ENCODE measurements at regions not wholly inside any gene's neighbourhood (a gene's known extent, or its start where the extent isn't known, plus 50 kb on each side); places are given as distances from the start of the nearest gene placed in this dataset.
"Not testable (repeated sequence)": the region's sequence is repeated elsewhere in the genome, so short reads cannot be mapped to it uniquely, and the experiment has no call there.

DNA sequence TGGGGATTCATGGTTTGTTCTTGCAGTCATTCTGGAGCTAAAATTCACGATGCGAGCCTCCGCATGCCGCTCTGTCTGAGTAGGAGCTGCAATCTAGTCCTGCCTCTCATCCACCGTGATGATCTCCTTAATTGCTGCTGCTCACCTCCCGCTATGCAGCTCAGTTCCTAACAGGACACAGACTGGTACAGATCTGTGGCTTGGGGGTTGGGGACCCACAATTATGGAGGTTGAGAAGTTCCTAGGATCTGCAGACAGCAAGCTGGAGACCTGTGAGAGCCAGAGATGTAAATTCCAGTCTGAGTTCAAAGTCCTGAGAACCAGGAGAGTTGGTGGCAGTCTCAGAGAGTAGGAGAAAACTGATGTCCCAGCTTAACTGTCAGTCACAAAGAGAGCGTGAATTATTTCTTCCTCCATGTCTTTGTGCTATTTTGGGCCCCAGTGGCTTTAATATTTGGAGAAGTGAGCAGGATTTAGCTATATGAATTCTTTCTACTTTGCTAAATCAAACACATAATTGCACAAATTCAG lies 378.7 kb upstream of the MAN1A1 start:
- no peak for DNase-seq (ENCODE audit: low read depth)

DNA sequence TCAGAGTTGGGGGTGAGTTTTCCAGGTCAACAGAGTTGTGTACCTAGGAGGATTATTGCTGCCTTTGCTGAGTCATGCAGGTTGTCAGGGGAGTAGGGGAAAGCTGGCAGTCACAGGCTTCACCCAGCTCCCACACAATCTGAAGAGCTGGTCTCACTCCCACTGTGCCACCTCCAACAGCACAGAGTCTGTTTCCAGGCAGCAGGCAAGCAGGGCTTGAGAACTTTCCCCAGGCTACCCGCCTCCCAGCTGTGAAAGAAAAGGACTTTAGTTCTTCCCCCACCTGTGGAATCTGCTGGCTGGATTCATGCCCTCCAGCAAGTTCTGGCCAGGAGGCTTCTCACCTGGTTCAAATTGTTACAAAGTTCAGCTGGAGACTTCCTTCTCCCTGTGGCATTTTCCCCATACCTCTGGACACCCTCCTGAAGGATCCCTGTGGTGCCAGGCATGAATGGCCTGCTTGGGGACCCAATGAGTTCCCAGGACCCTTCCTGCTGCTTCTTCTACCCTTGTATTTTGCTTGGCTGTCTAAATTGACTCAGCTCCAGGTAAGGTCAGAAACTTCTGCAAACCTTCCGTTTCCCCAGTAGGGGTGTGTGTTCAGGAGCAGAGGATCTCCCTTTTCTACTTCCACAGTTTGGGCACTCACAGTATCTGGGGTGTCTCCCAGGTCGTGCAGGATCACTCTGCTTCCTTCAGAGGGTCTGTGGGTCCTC lies 378.1 kb upstream of the MAN1A1 start:
- no peak for DNase-seq (ENCODE audit: low read depth)

DNA sequence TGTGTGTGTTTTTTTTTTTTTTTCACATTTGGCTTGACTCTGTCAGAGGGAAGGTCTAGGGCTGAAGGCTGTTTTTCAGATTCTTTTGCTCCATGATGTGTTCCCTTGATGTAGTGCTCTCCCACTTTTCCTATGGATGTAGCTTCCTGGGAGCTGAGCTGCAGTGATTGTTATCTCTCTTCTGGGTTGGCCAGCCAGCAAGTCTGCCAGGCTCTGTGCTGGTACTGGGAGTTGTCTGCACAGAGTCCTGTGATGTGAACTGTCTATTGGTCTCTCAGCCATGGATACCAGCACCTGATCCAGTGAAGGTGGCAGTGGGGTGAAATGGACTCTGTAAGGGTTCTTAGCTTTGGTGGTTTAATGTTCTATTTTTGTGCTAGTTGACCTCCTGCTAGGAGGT lies 377.4 kb upstream of the MAN1A1 start:
- DNase-seq (ENCODE audit: low read depth) = not testable (repeated sequence)

DNA sequence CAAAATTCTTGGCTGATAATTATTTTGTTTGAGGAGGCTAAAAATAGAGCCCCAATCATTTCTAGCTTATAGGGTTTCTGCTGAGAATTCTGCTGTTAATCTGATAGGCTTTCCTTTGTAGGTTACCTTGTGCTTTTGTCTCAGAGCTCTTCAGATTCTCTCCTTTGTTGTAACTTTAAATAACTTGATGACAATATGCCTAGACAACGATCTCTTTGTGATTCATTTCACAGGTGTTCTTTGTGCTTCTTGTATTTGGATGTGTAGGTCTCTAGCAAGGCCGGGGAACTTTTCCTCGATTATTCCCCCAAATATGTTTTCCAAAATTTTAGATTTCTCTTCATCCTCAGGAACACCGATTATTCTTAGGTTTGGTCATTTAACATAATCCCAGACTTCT lies 376.5 kb upstream of the MAN1A1 start:
- no peak for DNase-seq (ENCODE audit: low read depth)

DNA sequence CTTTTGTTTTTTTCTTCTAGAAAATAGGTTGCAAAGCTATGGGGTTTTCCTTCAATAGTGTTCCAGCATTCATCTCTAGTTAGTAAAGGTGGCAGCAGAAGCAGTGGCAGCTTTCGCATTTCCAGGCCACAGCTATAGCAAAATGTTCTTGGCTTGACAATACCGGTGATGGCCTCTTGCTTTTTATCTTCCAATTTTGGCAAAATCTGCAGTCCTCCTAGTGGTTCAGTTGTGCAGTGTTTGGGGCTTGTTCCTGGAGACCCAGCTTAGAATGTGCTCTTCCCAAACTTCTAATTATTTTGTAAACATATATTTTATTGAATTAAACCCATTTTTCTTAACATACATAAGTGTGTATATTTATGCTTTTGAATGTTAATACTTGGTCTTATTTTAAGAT lies 370.6 kb upstream of the MAN1A1 start:
- DNase-seq (ENCODE audit: low read depth) = no peak

DNA sequence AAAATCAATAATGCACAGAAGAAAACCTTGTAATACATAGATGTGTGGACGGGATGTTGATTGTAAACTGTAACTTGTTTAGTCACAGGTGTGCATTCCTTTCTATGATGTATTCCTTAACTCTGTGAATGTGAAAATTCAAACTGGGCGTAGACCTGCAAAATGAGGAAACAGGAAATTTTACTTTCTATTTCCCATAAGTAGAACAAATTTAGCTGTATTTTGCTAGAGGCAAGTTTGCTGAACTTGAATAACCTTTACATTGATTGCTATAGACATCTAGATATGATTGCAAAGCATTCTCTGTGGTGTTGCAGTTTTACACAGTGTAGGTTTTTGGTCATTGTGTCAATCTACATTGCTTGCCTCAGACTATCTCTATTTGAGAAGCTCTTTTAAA lies 368.4 kb upstream of the MAN1A1 start:
- DNase-seq (ENCODE audit: low read depth) = no peak

DNA sequence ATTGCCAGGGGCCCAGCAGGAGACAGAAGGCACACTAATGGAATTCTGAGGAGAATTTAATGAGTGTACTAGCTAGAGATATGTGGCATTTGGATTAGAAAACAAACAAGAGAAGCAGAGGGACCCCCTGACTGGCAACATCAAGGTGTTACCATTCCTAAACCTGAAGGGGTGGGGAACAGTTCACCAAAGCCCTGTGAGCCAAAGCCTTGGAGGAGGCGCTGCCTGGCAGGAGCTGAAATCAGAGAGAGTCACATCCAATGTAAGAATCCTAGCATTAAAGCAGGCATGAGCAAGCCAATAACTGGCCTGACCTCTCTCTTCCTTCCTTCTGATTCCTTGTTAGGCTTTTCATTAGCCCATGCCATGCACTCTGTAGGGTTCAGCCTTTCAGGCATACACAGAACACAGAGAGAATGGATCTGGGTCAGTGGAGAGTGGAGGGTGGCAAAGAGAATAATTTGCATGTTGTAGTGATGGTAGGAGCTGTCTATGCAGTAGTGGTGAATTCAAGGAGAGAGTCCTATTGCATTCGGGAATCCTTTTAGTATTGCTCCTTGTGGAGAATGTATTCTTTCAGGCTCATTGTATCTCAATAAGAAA lies 367.2 kb upstream of the MAN1A1 start:
- no peak for DNase-seq (ENCODE audit: low read depth)

DNA sequence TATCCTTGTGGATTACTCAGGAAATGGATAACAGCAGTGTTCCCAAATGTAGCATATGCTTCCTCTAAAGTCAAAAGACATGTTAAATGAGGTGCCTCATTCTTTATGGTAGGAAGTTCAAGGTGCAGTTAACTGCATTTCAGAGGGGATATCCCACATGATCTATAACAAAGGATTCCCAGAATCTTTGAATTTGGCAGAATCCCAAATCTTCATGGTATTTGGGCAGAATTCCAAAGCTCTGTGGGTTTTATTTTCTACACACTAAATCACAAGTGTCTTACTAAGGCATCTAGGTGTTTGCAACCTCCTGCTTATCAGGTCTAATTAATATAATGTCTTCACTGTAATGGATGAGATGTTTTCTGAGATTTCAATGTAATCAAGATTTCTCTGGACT lies 364.3 kb upstream of the MAN1A1 start:
- DNase-seq (ENCODE audit: low read depth) = no peak

DNA sequence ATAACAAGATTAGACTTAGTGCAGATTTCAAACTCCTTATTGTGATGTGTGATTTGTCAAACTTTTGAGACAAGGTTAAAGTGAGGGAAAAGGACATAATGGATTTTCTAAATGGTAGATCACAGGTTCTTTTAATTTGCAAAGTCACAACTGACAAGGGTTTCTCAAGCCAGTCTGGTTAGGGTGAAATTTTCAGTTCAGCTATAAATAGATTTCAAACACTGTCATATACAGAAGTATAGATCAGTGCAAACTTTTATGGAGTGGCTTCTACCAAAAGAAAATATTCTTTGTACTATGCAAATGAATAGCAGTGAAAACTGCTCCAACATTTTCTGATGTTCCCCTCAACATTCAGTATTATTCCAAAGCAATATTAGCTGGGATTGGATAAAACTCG lies 337.1 kb upstream of the MAN1A1 start:
- no peak for DNase-seq (ENCODE audit: low read depth)

DNA sequence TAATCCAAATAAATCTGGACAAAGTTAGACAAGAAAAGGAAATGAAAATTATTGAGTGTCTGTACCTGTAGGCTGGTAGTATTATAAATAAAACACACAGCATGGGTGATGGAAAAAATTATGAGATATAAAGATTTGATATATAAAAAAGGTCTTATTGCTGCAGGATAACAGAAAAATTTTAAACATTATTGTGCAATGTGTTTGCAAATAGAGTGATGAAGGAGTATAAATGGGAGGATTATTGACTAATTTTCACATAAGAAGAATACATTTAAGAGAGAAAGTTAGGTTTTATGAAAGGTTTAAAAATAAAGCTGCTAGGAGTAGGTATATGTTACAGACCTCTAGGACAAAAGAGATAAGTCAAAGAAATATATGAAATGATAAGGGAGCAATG lies 336.7 kb upstream of the MAN1A1 start:
- no peak for DNase-seq (ENCODE audit: low read depth)

DNA sequence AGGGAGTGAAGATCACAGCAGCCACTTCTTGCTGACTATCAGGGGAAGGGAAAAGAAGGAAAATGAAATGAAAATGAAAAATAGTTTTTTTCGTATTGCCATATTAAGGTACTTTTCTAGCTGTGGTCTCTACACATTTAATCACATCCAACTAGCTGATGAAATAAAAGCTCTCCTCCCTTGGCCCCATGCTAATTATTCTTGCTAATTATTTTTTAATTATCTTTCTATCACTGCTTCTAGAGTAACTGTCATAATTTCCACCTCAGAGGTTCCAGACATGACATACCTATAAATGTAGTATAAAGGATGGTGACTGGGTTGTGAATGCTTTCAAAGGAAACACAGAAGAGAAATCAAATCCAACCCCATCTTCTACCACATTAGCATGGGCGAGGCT lies 334.1 kb upstream of the MAN1A1 start:
- no peak for DNase-seq (ENCODE audit: low read depth)

DNA sequence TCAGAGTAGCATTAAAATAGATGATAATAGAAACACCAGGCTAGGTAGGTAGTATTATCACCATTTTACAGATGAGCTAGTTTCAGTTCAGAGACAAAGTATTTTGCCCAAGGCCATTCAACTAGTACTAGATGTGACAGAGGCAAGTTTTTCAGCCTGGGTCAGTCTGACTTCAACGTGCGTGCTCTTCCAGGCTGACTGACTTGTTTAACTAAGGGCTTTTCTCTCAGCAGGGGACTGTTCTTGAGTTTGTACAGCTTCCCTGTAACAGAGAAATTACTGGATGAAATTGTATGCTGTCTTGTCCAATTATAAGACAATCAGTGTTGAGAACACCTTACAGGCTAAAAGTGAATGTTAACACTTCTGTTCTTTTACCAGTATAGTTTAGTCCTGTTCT lies 333.5 kb upstream of the MAN1A1 start:
- no peak for DNase-seq (ENCODE audit: low read depth)

DNA sequence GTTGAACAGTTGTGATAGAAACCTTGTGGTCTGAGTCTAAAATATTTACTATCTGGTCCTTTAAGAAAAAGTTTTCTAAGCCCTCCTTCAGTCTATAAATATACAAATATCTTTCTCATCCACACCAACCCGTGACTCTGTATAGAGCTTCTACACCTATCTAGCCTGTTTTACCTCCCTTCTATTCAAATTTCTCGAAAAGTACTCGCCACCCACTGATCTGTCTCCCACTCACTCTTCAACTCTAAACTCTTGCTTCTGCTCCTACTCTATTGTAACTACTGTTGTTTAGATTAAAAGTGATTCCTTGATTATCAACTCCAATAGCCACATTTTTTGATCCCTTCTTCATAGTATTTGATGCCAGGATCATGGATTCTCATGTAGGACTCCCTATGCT lies 329.4 kb upstream of the MAN1A1 start:
- DNase-seq (ENCODE audit: low read depth) = no peak

DNA sequence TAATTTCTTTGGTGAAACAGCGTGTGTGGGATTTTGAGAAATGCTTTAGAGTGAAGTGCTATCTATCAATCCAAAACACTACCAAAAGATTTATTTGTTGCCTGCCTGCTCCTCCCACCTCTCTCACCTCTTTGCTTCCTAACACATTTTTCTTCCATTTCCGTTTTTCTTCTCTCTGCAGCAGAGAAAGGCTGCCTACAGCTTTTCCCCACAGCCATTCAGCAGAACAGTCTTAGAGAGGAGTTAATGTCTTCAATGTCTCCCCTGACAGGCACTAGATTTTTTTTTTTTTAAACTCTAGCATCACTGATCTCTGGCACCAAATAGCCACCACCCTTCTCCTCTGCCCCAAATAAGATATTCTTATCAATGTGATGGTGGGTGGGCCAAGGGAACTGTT lies 327.8 kb upstream of the MAN1A1 start:
- no peak for DNase-seq (ENCODE audit: low read depth)

DNA sequence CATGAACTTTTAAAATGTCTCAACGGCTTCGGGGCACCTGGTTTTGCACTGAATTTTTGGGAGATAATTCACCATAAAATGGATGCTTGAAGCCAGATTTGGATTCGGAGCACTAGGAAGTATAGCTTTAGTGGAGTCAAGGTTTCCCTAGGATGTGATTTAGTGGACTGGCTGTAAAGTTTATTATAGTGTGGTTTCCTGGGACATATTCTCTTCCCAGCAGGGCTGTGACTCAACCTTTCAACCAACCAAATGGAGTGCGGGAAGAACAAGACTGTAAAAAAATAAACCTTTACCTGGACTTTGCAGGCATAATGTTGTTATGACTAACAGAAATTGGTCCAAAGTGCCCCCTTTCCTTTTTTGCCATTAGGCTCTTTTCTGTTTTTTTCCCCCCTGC lies 327.4 kb upstream of the MAN1A1 start:
- DNase-seq (ENCODE audit: low read depth) = peak; percentile 40

DNA sequence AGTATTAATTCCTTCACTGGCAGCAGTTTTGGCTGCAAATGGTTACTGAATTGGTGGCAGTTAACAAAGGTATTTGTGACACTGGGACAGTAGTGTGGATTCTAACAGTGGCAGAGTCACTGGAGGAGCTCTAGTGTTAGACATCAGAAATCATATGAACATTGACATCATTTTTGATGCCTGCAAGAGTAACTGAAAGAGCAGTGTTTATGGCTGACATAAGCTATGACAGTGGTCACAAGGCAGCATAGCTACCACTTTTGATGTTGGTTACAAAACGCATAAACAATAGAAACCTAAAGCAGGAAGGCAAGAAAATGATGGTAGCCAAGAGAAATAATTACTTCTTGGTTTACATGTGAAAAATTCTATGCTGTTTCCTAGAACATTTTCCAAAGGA lies 326.7 kb upstream of the MAN1A1 start:
- DNase-seq (ENCODE audit: low read depth) = peak; percentile 11

DNA sequence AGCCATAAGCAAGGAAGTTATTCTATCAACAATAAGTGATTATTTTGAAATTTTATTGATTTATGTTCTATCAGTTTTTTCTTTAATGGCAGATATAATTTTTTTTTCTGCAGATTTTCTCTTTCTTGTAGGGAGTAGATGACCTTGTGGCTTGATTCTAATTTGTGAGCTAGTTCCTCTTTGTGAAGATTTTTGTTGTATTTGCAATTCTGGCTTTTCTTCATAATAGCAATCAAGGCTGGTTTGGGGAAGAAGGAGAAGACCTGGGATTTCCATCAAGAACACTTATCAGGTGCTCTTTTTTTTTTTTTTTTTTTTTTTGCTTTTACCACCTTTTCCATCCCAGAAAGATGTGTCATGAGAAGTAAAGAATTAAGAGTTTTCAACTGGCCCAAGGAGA lies 324.2 kb upstream of the MAN1A1 start:
- DNase-seq (ENCODE audit: low read depth) = no peak

DNA sequence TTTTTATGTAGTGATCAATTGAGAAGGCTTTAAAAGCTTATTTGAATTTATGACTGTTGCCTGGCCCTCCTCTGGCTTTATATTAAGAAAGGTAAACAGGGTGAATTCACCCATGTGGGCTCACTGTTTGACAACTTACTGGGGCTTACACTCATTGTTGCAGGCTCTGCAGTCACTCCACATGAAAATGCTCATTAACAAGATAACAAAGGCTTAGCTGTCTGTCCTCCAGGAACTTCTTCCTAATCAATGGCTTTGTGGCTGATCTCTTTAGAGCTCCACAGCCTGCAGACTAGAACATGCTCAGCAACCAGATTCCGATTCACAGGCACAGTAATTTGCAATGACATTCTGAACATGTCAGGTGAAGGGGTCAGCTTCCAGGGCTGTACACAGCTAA lies 323.2 kb upstream of the MAN1A1 start:
- no peak for DNase-seq (ENCODE audit: low read depth)

DNA sequence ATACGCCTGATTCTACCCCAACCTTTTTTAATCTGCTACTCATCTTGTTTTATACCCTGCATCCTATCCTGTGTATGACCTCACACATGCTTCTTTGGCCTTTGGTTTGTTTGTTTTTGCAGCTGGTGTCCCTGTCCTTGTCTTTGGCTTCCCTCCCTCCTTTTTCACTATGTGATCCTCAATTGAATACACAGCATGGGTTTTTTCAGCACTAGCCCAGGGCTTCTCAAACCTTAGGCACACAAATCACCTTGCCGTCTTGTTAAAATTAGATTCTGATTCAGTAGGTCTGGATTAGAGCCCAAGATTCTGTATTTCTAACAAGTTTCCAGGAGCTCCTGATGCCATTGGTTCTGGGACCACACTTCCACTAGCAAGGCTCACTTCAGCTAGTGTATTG lies 321.5 kb upstream of the MAN1A1 start:
- no peak for DNase-seq (ENCODE audit: low read depth)

DNA sequence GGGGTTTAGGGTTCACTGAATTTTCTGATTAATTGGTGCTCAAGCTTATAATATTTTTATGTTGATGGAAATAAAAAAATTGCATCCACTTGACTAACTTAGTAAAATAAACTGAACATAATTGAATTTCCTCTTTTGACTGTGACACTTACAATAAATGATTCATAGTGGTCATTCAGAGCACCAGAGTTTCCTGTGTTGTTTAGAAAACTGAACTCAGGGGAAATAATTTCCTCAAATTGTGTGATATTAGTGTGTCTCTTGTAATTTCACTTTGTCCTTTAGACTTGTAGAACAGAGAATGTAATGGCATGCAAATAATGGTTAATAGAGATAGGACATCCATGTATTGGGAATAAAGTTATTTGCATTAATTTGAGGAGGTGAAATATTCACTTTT lies 319.7 kb upstream of the MAN1A1 start:
- peak; percentile 2 for DNase-seq (ENCODE audit: low read depth)

DNA sequence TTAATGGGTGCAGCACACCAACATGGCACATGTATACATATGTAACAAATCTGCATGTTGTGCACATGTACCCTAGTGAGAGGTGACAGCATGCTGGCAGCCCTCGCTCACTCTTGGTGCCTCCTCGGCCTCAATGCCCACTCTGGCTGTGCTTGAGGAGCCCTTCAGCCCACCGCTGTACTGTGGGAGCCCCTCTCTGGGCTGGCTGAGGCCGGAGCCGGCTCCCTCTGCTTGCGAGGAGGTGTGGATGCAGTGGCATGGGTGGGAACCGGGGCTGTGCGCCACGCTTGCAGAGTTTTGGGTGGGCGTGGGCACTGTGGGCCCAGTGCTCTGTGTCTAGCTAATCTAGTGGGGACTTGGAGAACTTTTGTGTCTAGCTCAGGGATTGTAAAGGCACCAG lies 315.9 kb upstream of the MAN1A1 start:
- DNase-seq (ENCODE audit: low read depth) = not testable (repeated sequence)

DNA sequence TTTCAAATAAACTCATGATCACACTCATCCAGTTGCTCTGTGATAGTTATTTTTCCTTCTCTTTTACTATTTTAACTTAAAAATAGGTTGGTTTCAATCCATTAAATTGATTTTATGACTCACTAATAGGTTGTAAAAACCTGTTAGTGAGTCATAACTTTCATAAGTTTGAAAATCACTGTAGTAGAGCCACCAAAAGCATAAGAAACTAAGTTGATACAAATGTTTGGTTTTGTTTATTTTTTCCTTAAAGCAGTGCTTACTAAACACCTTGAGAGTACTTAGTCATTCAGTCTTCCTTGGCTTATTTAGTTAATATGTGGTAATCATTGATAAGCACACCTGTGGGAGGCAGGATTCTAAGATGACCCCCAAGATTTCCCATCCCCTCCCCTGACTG lies 312.1 kb upstream of the MAN1A1 start:
- no peak for DNase-seq (ENCODE audit: low read depth)

DNA sequence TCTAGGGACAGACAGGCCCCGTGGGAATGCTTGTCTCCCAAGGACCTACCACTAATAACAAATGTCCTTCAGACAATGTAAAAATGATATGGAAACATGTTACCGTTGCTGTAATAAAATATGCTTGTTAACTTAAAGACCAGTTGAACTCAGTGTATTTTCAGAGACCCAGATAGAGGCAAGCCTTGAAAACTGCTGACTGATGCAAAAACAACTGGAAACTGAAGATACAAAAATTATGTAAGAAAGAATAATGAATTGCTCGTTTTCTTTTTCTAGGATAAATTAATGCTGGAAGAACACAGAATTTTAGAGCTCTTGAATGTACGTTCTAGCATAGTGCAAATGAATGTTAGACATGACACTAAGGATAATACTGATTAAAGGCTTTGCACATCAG lies 311.5 kb upstream of the MAN1A1 start:
- no peak for DNase-seq (ENCODE audit: low read depth)

DNA sequence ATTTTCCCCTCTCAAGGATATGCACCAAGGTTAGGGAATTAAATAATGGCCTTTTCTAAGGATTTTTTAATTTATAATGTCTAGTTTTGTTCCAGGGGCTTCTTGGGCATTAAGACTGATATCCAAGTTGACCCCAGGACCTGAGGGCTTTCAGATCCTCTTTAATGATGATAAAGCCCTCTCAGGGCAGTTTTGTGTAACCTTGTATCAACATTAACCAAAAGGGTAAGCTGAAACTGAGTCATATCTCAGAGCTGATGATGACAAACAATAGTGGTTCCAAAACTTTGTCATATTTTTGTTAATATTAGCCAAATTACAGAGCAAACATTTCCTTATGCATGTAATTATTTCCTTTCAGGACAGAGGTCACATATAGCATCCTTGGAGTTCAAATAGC lies 309.4 kb upstream of the MAN1A1 start:
- DNase-seq (ENCODE audit: low read depth) = no peak

Measured in M059J (cell line).